CD14-positive monocyte (primary cell): ENCODE measurements at regions not wholly inside any gene's neighbourhood (a gene's known extent, or its start where the extent isn't known, plus 50 kb on each side); places are given as distances from the start of the nearest gene placed in this dataset.

ENCODE experiments used
- DNase-seq, 3 donors: peaks; one replicate each; pipeline ENCODE4 v3.0.0-alpha.2; 2011 to 2022
- H2AFZ ChIP-seq: 2 replicates; pipeline ENCODE4 v1.6.0; 2012; ENCODE audit warnings: mild to moderate bottlenecking, low read depth, low read length, inconsistent platforms; ENCODE audit not compliant: insufficient read depth, poor library complexity, severe bottlenecking
- H3K27ac ChIP-seq, 2 donors: 1 replicate in 1 of 2; 2 replicates in 1 of 2; pipeline ENCODE4 v1.5.1; 2012 to 2013; ENCODE audit warnings: low read length in 2 of 2, control low read depth in 1 of 2, inconsistent platforms in 1 of 2, low read depth in 1 of 2, mild to moderate bottlenecking in 1 of 2
- H3K27me3 ChIP-seq, 2 donors: one replicate each; pipeline versions ENCODE4 v1.6.0 to v1.6.1; 2011 to 2013; ENCODE audit warnings: low read length in 2 of 2; ENCODE audit not compliant: control insufficient read depth in 2 of 2, insufficient read depth in 2 of 2
- H3K36me3 ChIP-seq, 2 donors: replicated peaks in 1 of 2; 1 replicate in 1 of 2; 2 replicates in 1 of 2; pipeline versions ENCODE4 v1.5.1 to v1.6.1; 2012 to 2013; ENCODE audit warnings: low read length in 2 of 2, control low read depth in 1 of 2, inconsistent platforms in 1 of 2, mild to moderate bottlenecking in 1 of 2; ENCODE audit not compliant: insufficient read depth in 2 of 2, control insufficient read depth in 1 of 2
- H3K4me1 ChIP-seq, 2 donors: 1 replicate in 1 of 2; 2 replicates in 1 of 2; pipeline versions ENCODE4 v1.5.1 to v1.6.1; 2012 to 2013; ENCODE audit warnings: low read length in 2 of 2, control low read depth in 1 of 2, inconsistent platforms in 1 of 2, mild to moderate bottlenecking in 1 of 2, moderate library complexity in 1 of 2; ENCODE audit not compliant: insufficient read depth in 2 of 2, control insufficient read depth in 1 of 2
- H3K4me2 ChIP-seq: replicated peaks from 2 replicates; pipeline ENCODE3; 2012; ENCODE audit warnings: low read length, moderate library complexity, mild to moderate bottlenecking; ENCODE audit not compliant: poor library complexity, severe bottlenecking; ENCODE audit errors: extremely low read depth
- H3K4me3 ChIP-seq, 3 experiments: fragments of 200-600 bp in 1 of 3; sonication (generic) in 1 of 3; replicated peaks in 1 of 3; 1 replicate in 2 of 3; 2 replicates in 1 of 3; pipeline ENCODE4 v1.5.1; 2011 to 2013; ENCODE audit warnings: low read length in 3 of 3, mild to moderate bottlenecking in 3 of 3, control low read depth in 2 of 3, low read depth in 2 of 3, inconsistent platforms in 1 of 3, moderate library complexity in 1 of 3
- H3K79me2 ChIP-seq: 2 replicates; pipeline ENCODE4 v1.6.0; 2012; ENCODE audit warnings: mild to moderate bottlenecking, control low read depth, inconsistent platforms, low read length, moderate library complexity; ENCODE audit not compliant: insufficient read depth
- H3K9ac ChIP-seq: 2 replicates; pipeline ENCODE4 v1.6.0; 2017; ENCODE audit warnings: low read length, mild to moderate bottlenecking; ENCODE audit not compliant: insufficient read depth, poor library complexity, severe bottlenecking
- H3K9me3 ChIP-seq, 2 donors: replicated peaks in 1 of 2; 1 replicate in 1 of 2; 2 replicates in 1 of 2; pipeline versions ENCODE4 v1.5.1 to v1.6.1; 2012 to 2013; ENCODE audit warnings: low read length in 2 of 2, control low read depth in 1 of 2; ENCODE audit not compliant: control insufficient read depth in 1 of 2, insufficient read depth in 1 of 2
- H4K20me1 ChIP-seq: 2 replicates; pipeline ENCODE4 v1.6.0; 2012; ENCODE audit warnings: mild to moderate bottlenecking, low read length, control low read depth, moderate library complexity; ENCODE audit not compliant: insufficient read depth
- H3K27ac Mint-ChIP-seq, 7 donors: one replicate each; pipeline ENCODE4 v1.8.0; 2020; ENCODE audit warnings: mild to moderate bottlenecking in 7 of 7, mixed read lengths in 7 of 7, moderate library complexity in 6 of 7, inconsistent platforms in 2 of 7
- H3K27me3 Mint-ChIP-seq, 3 donors: one replicate each; pipeline ENCODE4 v1.8.0; 2021 to 2022; ENCODE audit warnings: low read depth in 3 of 3, mild to moderate bottlenecking in 3 of 3, mixed read lengths in 3 of 3, moderate library complexity in 3 of 3, inconsistent platforms in 1 of 3
- H3K36me3 Mint-ChIP-seq, 2 donors: one replicate each; pipeline ENCODE4 v1.8.0; 2020; ENCODE audit warnings: mixed read lengths in 2 of 2, inconsistent platforms in 1 of 2, mild to moderate bottlenecking in 1 of 2
- H3K4me1 Mint-ChIP-seq: one replicate; pipeline ENCODE4 v1.8.0; 2020; ENCODE audit warnings: mild to moderate bottlenecking, mixed read lengths
- H3K4me3 Mint-ChIP-seq, 2 donors: one replicate each; pipeline ENCODE4 v1.8.0; 2020; ENCODE audit warnings: mild to moderate bottlenecking in 2 of 2, mixed read lengths in 2 of 2, moderate library complexity in 1 of 2
- H3K9me3 Mint-ChIP-seq, 7 donors: one replicate each; pipeline ENCODE4 v1.8.0; 2020 to 2022; ENCODE audit warnings: mixed read lengths in 7 of 7, mild to moderate bottlenecking in 6 of 7, moderate library complexity in 6 of 7, inconsistent platforms in 2 of 7
- CTCF ChIP-seq: fragments of 200-600 bp; IDR thresholded peaks from one replicate; pipeline ENCODE4 v1.8.0; 2022; ENCODE audit warnings: antibody characterized with exemption, mild to moderate bottlenecking
- WGBS: methylation state at CpG from one replicate; pipeline ENCODE4 v1.1.5; 2013; ENCODE audit warnings: missing lambda C conversion rate; ENCODE audit not compliant: insufficient coverage; 5-methylcytosine and 5-hydroxymethylcytosine counted together
- intact Hi-C, 2 donors: fragments of 100-400 bp; cut with micrococcal nuclease; formaldehyde crosslinking; loops; one replicate each; pipeline versions ENCODE4 v1.15.0 to v1.15.1; 2023

DNA sequence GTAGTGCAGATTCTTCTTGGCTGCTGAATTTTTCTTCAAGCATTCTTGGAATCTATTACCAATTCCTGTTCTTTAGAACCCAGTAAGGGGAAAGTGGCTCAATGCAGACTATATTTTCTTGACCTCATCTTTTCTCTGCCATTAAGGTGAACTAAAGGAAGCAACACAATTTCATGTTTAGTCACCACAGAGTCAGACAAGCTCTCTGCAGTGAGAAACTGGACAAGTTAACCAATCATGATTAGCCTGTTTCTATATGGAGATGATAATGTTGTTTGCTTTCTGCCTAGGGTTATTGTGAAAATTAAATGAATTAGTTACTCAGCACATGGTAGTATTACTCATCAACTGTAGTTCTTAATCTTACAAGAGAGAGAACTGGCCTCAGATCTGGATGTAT, 1075.1 kb downstream of the AGBL1 start:
- Mint-ChIP-seq H3K36me3 (no peaks in the 10 kb centered on the region), H3K27me3 (peaks cover 0 to 2% (median 0%) of the 10 kb centered on the region in 3 donors), H3K9me3 (peaks cover 0 to 14% (median 5%) of the 10 kb centered on the region in 7 donors), H3K27ac (no peak overlapping the region), H3K4me3 (no peak overlapping the region), H3K4me1 (no peaks in the 10 kb centered on the region)
- no peaks in the 10 kb centered on the region for H4K20me1 ChIP-seq
- no peaks in the 10 kb centered on the region for H3K4me1 ChIP-seq
- H3K36me3 ChIP-seq: no peaks in the 10 kb centered on the region
- no peaks in the 10 kb centered on the region for H3K27me3 ChIP-seq
- no peaks in the 10 kb centered on the region for H3K79me2 ChIP-seq
- DNase-seq: no peak
- no peak overlapping the region for H3K27ac ChIP-seq
- H3K9me3 ChIP-seq: peaks cover 8 to 19% of the 10 kb centered on the region in 2 donors
- no peak for TF ChIP-seq CTCF
- no peak overlapping the region for H3K9ac ChIP-seq
- no peak overlapping the region for H2AFZ ChIP-seq
- intact Hi-C loops: loop anchor here in 1 of 2 donors (10.0 kb wide), 1 partner anchor 840 kb away; no protein-coding TSS in a partner anchor
- H3K4me2 ChIP-seq: no peak overlapping the region
- H3K4me3 ChIP-seq: no peak overlapping the region

GRCh38 chr15:87151202-87151748, 1071.6 kb downstream of the AGBL1 start:
- no peak overlapping the region for H2AFZ ChIP-seq
- no peak overlapping the region for H3K9ac ChIP-seq
- H3K4me1 Mint-ChIP-seq: no peaks in the 10 kb centered on the region
- intact Hi-C loops: loop anchor here in 1 of 2 donors (10.0 kb wide), 1 partner anchor 836 kb away; no protein-coding TSS in a partner anchor
- H3K27me3 Mint-ChIP-seq: peaks cover 0 to 2% (median 0%) of the 10 kb centered on the region in 3 donors
- H3K27me3 ChIP-seq: no peaks in the 10 kb centered on the region
- no peak overlapping the region for H3K27ac Mint-ChIP-seq
- H4K20me1 ChIP-seq: no peaks in the 10 kb centered on the region
- no peak overlapping the region for H3K27ac ChIP-seq
- H3K4me3 Mint-ChIP-seq: no peak overlapping the region
- H3K9me3 ChIP-seq: peaks cover under 1 to 8% of the 10 kb centered on the region in 2 donors
- TF ChIP-seq CTCF: no peak
- no peaks in the 10 kb centered on the region for H3K36me3 Mint-ChIP-seq
- H3K4me2 ChIP-seq: no peak overlapping the region
- no peaks in the 10 kb centered on the region for H3K79me2 ChIP-seq
- no peak overlapping the region for H3K4me3 ChIP-seq
- no peaks in the 10 kb centered on the region for H3K36me3 ChIP-seq
- H3K4me1 ChIP-seq: no peaks in the 10 kb centered on the region
- no peak for DNase-seq
- no CpG with 5 or more reads among the region's 2 CpGs for WGBS
- H3K9me3 Mint-ChIP-seq: peaks cover 0 to 8% (median 4%) of the 10 kb centered on the region in 7 donors
